SJSA1 (cell line): ENCODE measurements at regions not wholly inside any gene's neighbourhood (a gene's known extent, or its start where the extent isn't known, plus 50 kb on each side); places are given as distances from the start of the nearest gene placed in this dataset.
"Not testable (repeated sequence)": the region's sequence is repeated elsewhere in the genome, so short reads cannot be mapped to it uniquely, and the experiment has no call there.

Experiments
- DNase-seq, 2 experiments: peaks; one replicate each; pipeline ENCODE4 v3.0.0-alpha.2; 2015 to 2020; ENCODE audit warnings: low spot score in 2 of 2, low read depth in 1 of 2
- H3K27ac ChIP-seq: fragments of 250-450 bp; sonication (Bioruptor Pico); 2 replicates; pipeline ENCODE4 v1.5.1; 2020; ENCODE audit warnings: mild to moderate bottlenecking, moderate library complexity
- H3K27me3 ChIP-seq: fragments of 250-450 bp; sonication (Bioruptor Pico); replicated peaks from 2 replicates; pipeline ENCODE4 v1.5.1; 2020; ENCODE audit warnings: mild to moderate bottlenecking, moderate library complexity
- H3K36me3 ChIP-seq: fragments of 250-450 bp; sonication (Bioruptor Pico); 2 replicates; pipeline ENCODE4 v1.5.1; 2020; ENCODE audit warnings: mild to moderate bottlenecking
- H3K4me1 ChIP-seq: fragments of 250-450 bp; sonication (Bioruptor Pico); replicated peaks from 2 replicates; pipeline ENCODE4 v1.6.1; 2021; ENCODE audit warnings: mild to moderate bottlenecking
- H3K4me3 ChIP-seq: fragments of 250-450 bp; sonication (Bioruptor Pico); 2 replicates; pipeline ENCODE4 v1.5.1; 2020; ENCODE audit warnings: mild to moderate bottlenecking
- H3K9me3 ChIP-seq: fragments of 250-450 bp; sonication (Bioruptor Pico); replicated peaks from 2 replicates; pipeline ENCODE4 v1.5.1; 2020; ENCODE audit warnings: mild to moderate bottlenecking

DNA sequence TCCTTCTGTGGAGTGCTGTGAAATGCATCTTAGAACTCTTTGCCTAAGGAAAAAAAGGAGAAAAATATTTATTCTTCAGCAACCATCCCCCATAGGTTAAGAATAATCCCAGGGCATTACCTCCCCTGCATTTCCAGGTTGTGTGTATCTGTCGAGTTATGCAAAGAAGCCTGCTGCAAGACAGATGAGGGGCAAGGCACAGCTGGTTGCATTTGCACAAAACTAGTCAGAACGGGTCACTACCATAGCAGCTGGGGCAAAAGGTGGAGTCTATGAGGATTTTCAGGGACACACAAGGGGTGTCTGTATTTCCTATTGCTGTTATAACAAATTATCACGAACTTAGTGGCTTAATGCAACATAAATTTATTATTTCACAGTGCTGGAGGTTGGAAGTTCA, 443.4 kb upstream of the C1orf87 start:
- no peak for DNase-seq
- Histone ChIP-seq H3K27me3 (no peaks in the 10 kb centered on the region), H3K27ac (no peak overlapping the region), H3K36me3 (no peaks in the 10 kb centered on the region), H3K4me1 (no peaks in the 10 kb centered on the region), H3K9me3 (no peaks in the 10 kb centered on the region), H3K4me3 (no peak overlapping the region)

DNA sequence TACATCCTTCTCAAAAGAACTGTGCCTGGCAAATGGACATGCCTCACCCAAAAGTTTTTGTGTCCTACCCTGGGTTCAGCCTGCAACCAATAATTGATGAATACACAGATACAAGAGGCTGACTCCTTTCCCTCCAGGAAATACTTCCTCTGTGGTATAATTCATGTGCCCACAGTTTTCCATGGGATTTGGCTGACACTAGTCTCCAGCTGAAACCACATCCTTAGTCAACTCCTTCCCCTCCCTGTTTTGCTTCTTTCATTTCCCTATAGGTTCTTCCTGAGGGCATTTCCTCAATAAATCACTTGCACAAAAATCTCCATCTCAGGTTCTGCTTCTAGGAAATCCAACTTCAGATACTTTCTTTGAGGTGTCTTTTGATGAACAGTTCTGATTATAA, 436.6 kb upstream of the C1orf87 start:
- no peak overlapping the region for H3K27ac ChIP-seq
- H3K4me3 ChIP-seq: no peak overlapping the region
- DNase-seq: no peak
- H3K9me3 ChIP-seq: peaks cover 4% of the 10 kb centered on the region
- H3K4me1 ChIP-seq: no peaks in the 10 kb centered on the region
- H3K27me3 ChIP-seq: no peaks in the 10 kb centered on the region
- no peaks in the 10 kb centered on the region for H3K36me3 ChIP-seq

DNA sequence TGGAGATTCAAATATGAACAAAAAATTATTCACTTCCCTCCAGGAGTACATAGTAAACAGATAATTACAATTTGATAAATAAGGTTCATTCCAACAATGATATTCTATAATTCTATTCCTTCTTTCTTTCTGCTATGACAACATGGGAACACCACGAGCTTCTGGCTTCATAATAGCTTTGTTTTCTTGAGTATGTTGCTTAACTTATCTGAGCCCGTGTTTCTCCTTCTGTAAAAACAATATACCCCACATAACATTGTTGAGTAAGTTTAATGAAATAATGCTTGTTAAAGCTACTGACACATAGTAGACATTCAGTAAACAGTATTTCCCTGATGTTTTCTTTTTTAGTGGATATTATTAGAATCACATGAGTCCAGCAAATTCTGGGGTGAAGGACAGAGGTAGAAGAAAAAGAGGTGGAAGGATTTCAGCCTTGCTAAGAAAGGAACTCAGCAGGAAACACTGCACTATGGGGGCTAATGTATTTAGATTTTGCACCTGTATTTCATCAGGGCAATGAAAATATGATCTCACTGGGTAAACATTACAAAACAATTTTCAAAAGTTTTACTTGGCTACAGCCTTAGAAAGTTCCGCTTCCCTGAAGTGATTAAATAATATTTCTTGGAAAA, 430.8 kb upstream of the C1orf87 start:
- Histone ChIP-seq H3K9me3 (peaks cover 2% of the 10 kb centered on the region; the same call in 1 of the 2 replicates), H3K27me3 (no peaks in the 10 kb centered on the region), H3K4me3 (no peak overlapping the region), H3K4me1 (no peaks in the 10 kb centered on the region), H3K27ac (no peak overlapping the region), H3K36me3 (no peaks in the 10 kb centered on the region)
- DNase-seq: no peak

DNA sequence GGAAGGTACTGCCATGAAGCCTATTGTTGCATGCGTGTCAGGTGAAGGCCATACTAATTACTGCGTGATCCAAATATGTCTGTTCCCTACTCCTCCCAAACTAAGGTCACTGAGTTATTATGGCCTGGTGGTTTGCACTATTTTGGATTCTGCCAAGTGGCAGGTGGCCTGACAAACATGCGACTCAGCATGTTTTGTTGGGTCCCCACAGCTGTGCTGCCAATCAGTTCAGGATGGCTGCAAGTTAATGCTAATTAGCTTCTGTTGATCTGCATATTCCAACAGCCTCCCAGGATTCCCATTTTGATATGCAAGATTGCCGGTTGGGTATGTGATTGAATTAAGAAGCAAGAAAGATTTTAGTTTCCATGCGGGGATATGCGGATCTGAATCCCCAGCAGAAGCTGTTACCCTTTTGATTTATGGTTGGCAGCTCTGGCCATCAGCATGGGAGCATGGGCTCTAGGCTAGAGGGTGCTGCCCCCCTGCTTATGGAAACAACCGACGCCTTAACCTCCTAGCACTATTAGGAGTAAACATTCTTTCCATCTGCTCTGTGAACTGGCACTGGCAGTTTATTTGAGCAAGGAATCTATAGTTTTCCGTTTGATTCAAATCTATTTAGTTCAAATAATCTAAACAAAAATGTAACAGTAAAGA, 429.8 kb upstream of the C1orf87 start:
- no peaks in the 10 kb centered on the region for H3K4me1 ChIP-seq
- peaks cover 2% of the 10 kb centered on the region; the same call in 1 of the 2 replicates for H3K9me3 ChIP-seq
- no peaks in the 10 kb centered on the region for H3K27me3 ChIP-seq
- no peak overlapping the region for H3K27ac ChIP-seq
- H3K36me3 ChIP-seq: no peaks in the 10 kb centered on the region
- no peak for DNase-seq
- H3K4me3 ChIP-seq: no peak overlapping the region

DNA sequence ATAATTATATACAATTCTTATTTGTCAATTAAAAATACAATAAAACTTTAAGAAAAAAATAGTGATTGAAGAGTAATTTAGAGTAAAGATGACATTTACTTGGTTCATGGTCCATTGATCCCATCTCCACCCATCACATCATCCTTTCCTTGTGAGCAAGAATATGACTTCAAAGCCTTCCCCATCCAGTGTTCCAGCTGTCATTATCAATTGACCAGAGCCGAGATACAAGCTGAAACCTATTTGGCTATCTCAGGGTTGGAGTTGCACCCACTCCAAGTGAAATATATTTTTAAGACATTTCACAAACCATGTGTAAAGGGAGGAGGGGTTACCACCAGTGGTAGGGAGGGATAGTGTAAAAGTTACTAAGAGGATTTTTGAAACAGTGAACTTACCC, 428.9 kb upstream of the C1orf87 start:
- Histone ChIP-seq H3K36me3 (no peaks in the 10 kb centered on the region), H3K27ac (no peak overlapping the region), H3K9me3 (peaks cover 2% of the 10 kb centered on the region; the same call in 1 of the 2 replicates), H3K4me1 (no peaks in the 10 kb centered on the region), H3K4me3 (no peak overlapping the region), H3K27me3 (no peaks in the 10 kb centered on the region)
- no peak for DNase-seq

DNA sequence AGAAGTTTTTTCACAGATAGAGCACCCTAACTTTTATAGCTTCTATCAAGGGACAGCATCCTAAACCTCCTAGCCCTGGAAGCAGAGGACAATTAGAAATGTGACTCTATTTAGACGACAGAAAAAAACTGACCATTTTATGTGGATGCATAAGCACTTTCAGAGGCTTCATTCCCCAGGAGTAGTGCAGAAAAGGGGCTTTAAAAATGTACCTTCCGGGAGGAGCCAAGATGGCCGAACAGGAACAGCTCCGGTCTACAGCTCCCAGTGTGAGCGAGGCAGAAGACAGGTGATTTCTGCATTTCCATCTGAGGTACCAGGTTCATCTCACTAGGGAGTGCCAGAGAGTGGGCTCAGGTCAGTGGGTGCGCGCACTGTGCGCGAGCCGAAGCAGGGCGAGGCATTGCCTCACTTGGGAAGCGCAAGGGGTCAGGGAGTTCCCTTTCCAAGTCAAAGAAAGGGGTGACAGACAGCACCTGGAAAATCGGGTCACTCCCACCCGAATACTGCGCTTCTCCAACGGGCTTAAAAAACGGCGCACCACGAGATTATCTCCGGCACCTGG, 416.4 kb upstream of the C1orf87 start:
- DNase-seq, H3K27ac ChIP-seq, H3K27me3 ChIP-seq, H3K9me3 ChIP-seq, H3K4me1 ChIP-seq, H3K4me3 ChIP-seq, H3K36me3 ChIP-seq: not testable (repeated sequence)

DNA sequence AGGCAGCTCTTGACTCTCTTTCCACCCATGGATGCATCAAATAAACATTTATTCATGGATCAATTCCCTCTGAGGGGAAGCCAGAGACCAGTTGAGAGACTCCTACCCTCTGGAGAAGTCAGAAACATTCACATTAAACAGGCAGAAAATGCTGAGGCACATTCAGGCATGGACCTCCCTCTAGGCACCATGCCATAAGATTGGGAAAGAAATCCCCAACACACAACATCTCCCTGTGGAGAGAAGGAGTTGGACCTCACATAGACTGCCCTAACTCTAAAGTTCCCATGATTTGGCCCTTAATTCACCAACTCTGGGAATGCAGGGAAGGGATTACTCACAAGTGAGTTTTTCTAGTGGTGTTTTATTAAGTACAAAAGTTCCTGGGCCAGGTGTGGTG, 415.3 kb upstream of the C1orf87 start:
- Histone ChIP-seq H3K4me3 (no peak overlapping the region), H3K27me3 (no peaks in the 10 kb centered on the region), H3K4me1 (no peaks in the 10 kb centered on the region), H3K36me3 (no peaks in the 10 kb centered on the region), H3K9me3 (no peaks in the 10 kb centered on the region), H3K27ac (no peak overlapping the region)
- DNase-seq: no peak

DNA sequence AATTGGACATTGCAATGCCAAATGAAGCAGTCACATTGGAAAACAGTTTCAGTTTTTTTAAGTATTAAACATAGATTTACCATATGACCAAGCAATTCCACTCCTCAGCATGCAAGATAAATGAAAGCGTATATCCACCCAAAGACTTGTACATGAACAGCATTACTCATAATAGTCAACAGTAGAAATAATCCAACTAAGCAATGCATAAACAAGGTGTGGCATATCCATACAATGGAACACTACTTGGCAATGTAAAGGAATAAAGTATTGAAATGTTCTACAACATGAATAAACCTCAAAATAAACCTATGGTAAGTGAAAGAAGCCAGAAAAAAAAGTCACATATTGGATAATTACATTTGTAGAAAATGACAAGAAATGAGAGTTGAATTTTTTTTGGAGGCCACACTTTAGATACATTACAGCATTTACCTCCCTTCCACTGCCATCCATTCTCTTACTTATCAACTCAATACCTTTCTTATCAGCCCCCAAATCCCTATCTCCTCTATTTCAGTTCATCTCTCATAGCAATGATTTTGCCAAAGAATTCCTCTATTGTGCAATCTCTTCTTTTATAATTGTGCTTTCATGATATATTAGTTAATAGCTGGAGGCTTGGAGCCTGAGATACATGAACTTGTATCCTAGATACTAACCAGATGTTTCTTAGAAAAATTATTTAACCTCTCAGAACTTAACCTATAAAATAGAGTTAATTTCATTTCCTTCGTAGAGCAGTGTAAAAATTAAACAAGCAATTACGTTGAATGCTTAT, 414.2 kb upstream of the C1orf87 start:
- Histone ChIP-seq H3K36me3 (no peaks in the 10 kb centered on the region), H3K27me3 (no peaks in the 10 kb centered on the region), H3K9me3 (0 out of 2 replicates have a peak, but pooled peaks cover 4% of the 10 kb centered on the region), H3K4me1 (no peaks in the 10 kb centered on the region), H3K27ac (no peak overlapping the region), H3K4me3 (no peak overlapping the region)
- no peak for DNase-seq

DNA sequence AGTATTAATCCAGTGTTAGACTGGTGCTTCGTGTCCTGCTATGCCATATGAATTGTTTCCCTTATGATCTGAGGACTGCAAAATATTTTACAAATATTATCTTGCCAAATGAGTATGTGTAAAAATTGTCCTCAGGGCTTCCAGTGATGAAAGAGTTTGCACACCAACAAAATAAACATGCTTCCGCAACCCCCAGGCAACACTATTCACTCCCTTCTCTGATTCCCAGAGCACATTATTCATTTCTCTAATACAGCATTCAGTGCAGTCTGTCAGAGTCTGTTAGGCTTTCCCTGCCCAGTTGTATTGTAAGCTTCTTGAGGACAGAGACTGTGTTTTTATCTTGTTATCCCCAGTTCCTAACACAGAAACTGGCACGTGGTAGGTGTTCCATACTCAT, 409.9 kb upstream of the C1orf87 start:
- Histone ChIP-seq H3K9me3 (peaks cover 4% of the 10 kb centered on the region; the same call in 1 of the 2 replicates), H3K27me3 (no peaks in the 10 kb centered on the region), H3K36me3 (no peaks in the 10 kb centered on the region), H3K27ac (no peak overlapping the region), H3K4me1 (no peaks in the 10 kb centered on the region), H3K4me3 (no peak overlapping the region)
- DNase-seq: no peak

DNA sequence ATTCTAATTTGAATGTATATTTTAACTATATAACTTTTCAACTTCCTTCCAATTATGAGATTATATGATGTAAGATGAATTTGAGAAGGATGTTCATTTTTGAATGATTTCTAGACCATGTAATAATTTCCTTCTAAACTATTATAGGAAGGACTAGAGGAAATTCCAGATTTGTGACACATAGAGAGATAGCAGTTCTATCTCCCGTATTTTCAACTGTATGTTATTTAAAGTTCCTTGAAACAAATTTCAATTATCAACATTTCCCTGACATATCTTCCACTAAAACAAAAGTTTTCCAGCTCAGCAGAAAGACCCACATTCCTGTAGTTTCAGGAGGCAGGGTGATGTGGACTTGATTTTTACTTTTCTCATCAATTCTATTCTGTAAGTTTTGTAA, 396.7 kb upstream of the C1orf87 start:
- Histone ChIP-seq H3K4me1 (no peaks in the 10 kb centered on the region), H3K27ac (no peak overlapping the region), H3K36me3 (no peaks in the 10 kb centered on the region), H3K27me3 (no peaks in the 10 kb centered on the region), H3K4me3 (no peak overlapping the region), H3K9me3 (no peaks in the 10 kb centered on the region)
- DNase-seq: no peak

DNA sequence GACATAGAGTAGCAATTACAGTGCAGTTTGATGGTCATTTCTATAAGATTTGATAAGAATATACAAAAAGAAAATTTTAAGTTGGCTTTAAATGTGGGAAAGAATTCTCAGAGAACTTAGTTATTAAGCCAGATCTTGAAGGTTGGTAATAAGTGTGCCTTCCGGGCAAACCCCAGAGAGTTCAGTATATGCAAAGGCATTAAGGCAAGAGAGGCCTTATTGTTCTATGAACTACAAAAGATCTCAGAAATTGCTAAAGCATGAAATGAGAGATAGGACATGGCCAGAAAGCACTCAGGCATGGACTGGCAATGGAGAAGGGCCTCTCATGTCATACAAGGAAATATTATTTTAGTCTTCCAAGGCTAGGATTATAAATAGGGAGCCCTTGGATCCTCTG, 390.2 kb upstream of the C1orf87 start:
- H3K9me3 ChIP-seq: no peaks in the 10 kb centered on the region
- H3K4me3 ChIP-seq: no peak overlapping the region
- no peaks in the 10 kb centered on the region for H3K27me3 ChIP-seq
- no peak overlapping the region for H3K27ac ChIP-seq
- H3K4me1 ChIP-seq: no peaks in the 10 kb centered on the region
- no peak for DNase-seq
- no peaks in the 10 kb centered on the region for H3K36me3 ChIP-seq

DNA sequence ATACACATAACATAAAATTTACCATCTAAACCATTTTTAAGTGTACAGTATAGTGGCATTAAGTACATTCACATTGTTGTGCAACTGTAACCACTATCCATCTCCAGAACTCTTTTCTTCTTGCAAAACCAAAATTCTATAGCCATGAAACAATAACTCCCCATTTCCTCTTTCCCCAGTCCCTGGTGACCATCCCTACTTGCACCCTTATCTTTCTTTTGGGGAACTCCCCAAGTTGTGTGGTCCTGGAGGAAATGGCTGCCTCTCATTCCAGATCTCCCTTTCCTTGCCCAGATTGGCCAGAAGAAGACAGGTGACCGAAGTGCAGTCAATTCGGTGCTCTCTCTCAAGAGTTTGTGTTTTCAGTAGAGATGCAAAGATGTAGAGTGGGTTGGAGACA, 389.6 kb upstream of the C1orf87 start:
- H3K27ac ChIP-seq: no peak overlapping the region
- no peak overlapping the region for H3K4me3 ChIP-seq
- H3K27me3 ChIP-seq: no peaks in the 10 kb centered on the region
- H3K4me1 ChIP-seq: no peaks in the 10 kb centered on the region
- no peaks in the 10 kb centered on the region for H3K9me3 ChIP-seq
- DNase-seq: no peak
- H3K36me3 ChIP-seq: no peaks in the 10 kb centered on the region

DNA sequence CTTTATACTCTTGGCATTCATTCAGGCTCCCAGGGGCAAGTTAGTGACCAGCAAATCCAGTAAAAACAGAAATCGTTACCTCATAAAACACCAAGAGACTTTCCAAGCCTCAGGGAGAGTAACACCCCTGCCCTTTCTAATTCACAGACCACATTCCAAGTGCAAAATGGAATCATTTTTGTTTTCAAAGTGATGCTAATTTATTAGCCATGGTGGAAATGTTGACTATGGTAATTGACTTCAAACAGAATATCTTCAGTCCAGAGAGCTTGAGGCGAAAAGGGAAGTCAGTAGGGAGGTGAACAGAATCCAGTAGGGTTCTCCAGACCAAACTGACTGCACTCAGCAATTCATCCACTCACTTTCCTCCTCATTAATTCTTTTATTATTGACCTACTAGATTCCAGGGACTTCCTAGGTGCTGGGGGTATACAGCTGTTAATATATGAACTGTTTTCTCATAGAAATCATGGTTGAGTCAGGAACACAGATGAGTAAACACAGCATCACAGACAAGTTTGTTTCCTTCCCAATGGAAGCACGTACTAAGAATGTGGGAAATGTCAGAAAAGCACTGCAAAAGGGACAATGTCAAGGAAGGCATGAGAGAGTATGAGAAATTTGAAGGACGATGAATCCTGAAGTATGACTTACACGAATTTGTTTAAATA, 388.5 kb upstream of the C1orf87 start:
- Histone ChIP-seq H3K9me3 (no peaks in the 10 kb centered on the region), H3K36me3 (no peaks in the 10 kb centered on the region), H3K4me3 (no peak overlapping the region), H3K27ac (no peak overlapping the region), H3K4me1 (no peaks in the 10 kb centered on the region), H3K27me3 (no peaks in the 10 kb centered on the region)
- DNase-seq: no peak
